T-helper 17 cell (primary cell): ENCODE measurements at regions not wholly inside any gene's neighbourhood (a gene's known extent, or its start where the extent isn't known, plus 50 kb on each side); places are given as distances from the start of the nearest gene placed in this dataset.
"Not testable (repeated sequence)": the region's sequence is repeated elsewhere in the genome, so short reads cannot be mapped to it uniquely, and the experiment has no call there.

Experiments used
- ATAC-seq: fragments of 150-1000 bp; cut with Tn5 transposase; 2 replicates; pipeline ENCODE4 v1.10.0; 2021; ENCODE audit warnings: mild to moderate bottlenecking, moderate library complexity
- DNase-seq, 3 donors: peaks; one replicate each; pipeline versions ENCODE4 v3.0.0 to v3.0.0-alpha.2; 2020 to 2021
- H3K9me3 ChIP-seq: one replicate; pipeline ENCODE4 v1.7.0; 2013; ENCODE audit warnings: low read length, mild to moderate bottlenecking; ENCODE audit not compliant: control insufficient read depth, poor library complexity, severe bottlenecking
- H3K27ac Mint-ChIP-seq: one replicate; pipeline ENCODE4 v1.8.0; 2022; ENCODE audit warnings: mild to moderate bottlenecking, moderate library complexity, mixed read lengths
- H3K27me3 Mint-ChIP-seq: one replicate; pipeline ENCODE4 v1.8.0; 2022; ENCODE audit warnings: mixed read lengths
- H3K36me3 Mint-ChIP-seq: one replicate; pipeline ENCODE4 v1.8.0; 2022; ENCODE audit warnings: low read depth, mixed read lengths
- H3K4me1 Mint-ChIP-seq: one replicate; pipeline ENCODE4 v1.8.0; 2022; ENCODE audit warnings: mild to moderate bottlenecking, mixed read lengths
- H3K4me3 Mint-ChIP-seq: one replicate; pipeline ENCODE4 v1.8.0; 2022; ENCODE audit warnings: mild to moderate bottlenecking, moderate library complexity, mixed read lengths

DNA sequence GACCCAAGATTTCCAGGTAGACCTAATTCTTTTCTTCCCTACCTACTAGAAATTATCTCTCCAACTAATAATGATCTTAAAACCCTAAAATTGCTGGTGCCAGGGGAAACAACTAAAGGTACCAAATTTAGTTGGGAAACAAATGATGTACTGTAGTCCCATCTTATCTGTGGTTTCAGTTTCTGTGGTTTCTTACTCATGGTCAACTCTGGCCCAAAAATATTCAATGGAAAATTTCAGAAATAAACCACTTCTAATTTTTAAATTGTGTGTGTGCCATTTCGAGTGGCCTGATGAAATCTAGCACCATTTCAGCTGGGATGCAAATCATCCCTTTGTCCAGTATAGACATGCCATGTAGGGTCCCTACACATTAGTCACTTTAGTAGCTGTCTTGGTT lies 475.2 kb upstream of the EPHA7 start:
- H3K9me3 ChIP-seq = no peaks in the 10 kb centered on the region
- Mint-ChIP-seq H3K27me3 (no peaks in the 10 kb centered on the region), H3K4me3 (no peak overlapping the region), H3K36me3 (no peaks in the 10 kb centered on the region), H3K27ac (no peak overlapping the region), H3K4me1 (no peaks in the 10 kb centered on the region)
- no peak for DNase-seq
- no peak for ATAC-seq

DNA sequence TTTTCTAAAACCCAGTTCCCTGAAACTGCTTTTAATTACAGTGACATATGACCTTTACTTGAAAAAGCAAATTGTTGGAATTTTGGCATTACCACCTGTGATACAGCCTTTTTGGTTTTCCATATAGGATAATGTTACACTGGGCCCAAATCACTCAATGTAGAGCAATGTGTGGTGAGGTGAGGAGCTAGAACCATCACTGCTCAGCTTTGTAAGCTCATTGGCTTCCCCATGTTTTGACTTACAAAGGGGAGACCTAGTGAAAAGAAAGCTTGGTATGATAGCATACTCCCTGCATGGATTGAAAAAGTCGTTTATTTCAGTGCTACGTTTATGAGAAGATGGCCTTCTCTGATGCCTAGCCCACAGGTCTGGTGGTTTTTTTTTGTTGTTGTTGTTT lies 470.4 kb upstream of the EPHA7 start:
- DNase-seq (no peak), ATAC-seq (no peak)
- no peaks in the 10 kb centered on the region for H3K36me3 Mint-ChIP-seq
- no peaks in the 10 kb centered on the region for H3K27me3 Mint-ChIP-seq
- H3K4me3 Mint-ChIP-seq = no peak overlapping the region
- no peaks in the 10 kb centered on the region for H3K4me1 Mint-ChIP-seq
- H3K9me3 ChIP-seq = no peaks in the 10 kb centered on the region
- H3K27ac Mint-ChIP-seq = no peak overlapping the region

DNA sequence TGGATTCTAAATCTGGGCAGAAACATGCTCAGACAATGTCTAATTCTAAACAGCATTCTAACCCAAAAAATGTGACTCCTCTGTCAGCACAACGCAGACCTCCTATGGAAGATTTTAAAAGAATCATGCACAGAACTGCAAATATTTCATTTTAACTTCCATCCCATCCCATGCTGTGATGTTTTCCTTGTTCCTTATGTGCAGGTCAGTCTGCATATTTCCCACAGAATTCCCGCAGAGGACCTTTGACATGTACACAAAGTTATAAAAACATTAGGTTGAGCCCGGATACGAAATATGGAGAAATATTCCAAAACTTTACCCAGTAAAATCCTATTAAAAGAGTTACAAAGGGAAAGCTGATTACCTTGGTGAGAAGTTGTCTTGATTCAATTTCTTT lies 467.1 kb upstream of the EPHA7 start:
- Mint-ChIP-seq H3K36me3 (no peaks in the 10 kb centered on the region), H3K4me1 (no peaks in the 10 kb centered on the region), H3K27ac (no peak overlapping the region), H3K4me3 (no peak overlapping the region), H3K27me3 (no peaks in the 10 kb centered on the region)
- ATAC-seq (no peak), DNase-seq (no peak)
- H3K9me3 ChIP-seq = no peaks in the 10 kb centered on the region

DNA sequence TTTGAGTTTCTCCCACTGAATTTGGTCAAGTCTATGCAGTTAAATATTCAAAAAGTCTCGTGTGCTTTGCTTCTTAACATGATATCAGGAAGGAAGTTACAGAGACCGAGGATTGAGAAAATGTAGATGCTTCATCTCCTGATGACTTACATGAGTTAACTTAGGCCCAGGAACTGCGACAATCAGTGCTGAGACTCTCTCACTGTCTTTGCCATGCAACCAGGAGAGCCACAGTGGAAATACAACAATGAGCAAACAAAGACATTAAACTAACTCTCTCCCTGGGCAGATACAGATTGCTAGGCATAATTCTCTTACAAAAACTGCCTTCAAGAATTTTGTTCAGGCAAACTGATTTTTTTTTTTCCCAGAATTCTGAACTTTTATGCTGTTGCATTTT lies 440.6 kb upstream of the EPHA7 start:
- Mint-ChIP-seq H3K4me3 (no peak overlapping the region), H3K27me3 (no peaks in the 10 kb centered on the region), H3K36me3 (no peaks in the 10 kb centered on the region), H3K27ac (no peak overlapping the region), H3K4me1 (no peaks in the 10 kb centered on the region)
- ATAC-seq = no peak
- no peaks in the 10 kb centered on the region for H3K9me3 ChIP-seq
- no peak for DNase-seq

DNA sequence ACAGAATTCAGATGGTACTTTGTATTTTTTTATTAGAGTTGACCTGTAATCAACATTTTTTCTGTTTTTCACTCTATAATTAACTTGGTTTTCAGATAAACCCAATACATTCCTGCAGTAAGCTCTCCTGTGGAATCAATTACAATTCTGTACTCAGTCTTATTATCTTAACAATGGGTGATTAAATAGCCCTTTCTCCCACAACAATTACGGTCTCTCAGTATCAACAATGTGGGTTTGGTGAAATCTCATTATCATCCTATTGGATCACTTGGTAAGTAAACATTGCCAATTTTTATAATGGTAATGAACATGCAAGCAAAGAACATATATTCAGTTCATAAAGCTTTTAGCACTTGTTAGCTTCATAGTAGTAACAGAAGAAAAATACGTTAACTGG lies 438.9 kb upstream of the EPHA7 start:
- no peaks in the 10 kb centered on the region for H3K9me3 ChIP-seq
- no peaks in the 10 kb centered on the region for H3K27me3 Mint-ChIP-seq
- H3K36me3 Mint-ChIP-seq = no peaks in the 10 kb centered on the region
- no peaks in the 10 kb centered on the region for H3K4me1 Mint-ChIP-seq
- ATAC-seq = no peak
- no peak for DNase-seq
- H3K27ac Mint-ChIP-seq = no peak overlapping the region
- no peak overlapping the region for H3K4me3 Mint-ChIP-seq

DNA sequence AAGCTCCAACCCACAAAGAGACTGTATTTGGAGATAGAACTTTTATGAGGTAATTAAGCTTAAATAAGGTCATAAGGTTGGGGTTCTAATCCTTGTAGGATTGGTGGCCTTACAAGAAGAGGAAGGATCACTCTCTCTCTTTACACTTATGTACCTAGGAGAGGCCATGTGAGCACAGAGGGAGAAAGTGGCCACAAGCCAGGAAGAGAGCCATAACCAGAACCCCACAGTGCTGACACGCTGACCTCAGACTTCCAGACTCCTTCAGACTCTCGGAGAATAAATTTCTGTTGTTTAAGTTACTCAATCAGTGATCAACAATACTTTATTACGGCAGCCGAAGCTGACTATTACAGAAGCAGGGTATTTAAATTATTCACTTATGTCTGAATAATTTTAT lies 430.5 kb upstream of the EPHA7 start:
- no peak overlapping the region for H3K4me3 Mint-ChIP-seq
- H3K9me3 ChIP-seq = no peaks in the 10 kb centered on the region
- no peak overlapping the region for H3K27ac Mint-ChIP-seq
- no peaks in the 10 kb centered on the region for H3K27me3 Mint-ChIP-seq
- no peaks in the 10 kb centered on the region for H3K4me1 Mint-ChIP-seq
- ATAC-seq (no peak), DNase-seq (no peak)
- H3K36me3 Mint-ChIP-seq = no peaks in the 10 kb centered on the region

DNA sequence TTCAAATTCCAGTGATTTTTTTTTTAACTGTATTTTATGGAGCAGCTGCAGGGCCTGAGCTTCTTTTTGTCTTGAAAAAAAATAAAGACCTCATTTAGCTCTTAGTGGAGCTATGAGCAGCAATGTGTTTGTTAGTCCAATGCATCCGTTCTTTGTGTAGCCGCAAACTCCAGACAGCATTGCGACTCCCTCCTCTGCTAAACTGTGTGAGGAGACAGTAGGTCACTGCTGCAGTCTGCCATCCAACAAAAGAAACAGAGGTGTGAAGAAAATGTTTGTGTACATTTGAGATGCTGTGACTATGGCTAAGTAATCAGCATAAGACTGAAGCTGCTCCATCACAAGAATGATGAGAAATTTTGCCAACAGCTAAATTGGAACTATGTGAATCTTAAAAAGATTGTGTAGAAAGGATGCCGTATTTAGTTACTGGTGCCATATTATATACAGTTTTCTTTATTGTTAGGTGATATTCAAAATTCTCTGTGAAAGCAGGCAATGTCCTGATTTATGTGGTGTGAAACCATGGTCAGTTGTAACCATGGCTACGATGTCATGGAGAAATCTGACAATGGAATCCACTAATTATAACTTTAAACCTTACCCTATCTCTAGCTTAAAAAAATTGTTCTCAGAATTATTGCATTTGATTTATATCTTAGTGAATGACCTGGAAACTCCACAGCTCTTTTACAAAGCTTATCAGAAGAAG lies 428.8 kb upstream of the EPHA7 start:
- ATAC-seq (no peak), DNase-seq (no peak)
- H3K36me3 Mint-ChIP-seq = no peaks in the 10 kb centered on the region
- H3K9me3 ChIP-seq = no peaks in the 10 kb centered on the region
- H3K27me3 Mint-ChIP-seq = no peaks in the 10 kb centered on the region
- H3K27ac Mint-ChIP-seq = no peak overlapping the region
- H3K4me1 Mint-ChIP-seq = no peaks in the 10 kb centered on the region
- no peak overlapping the region for H3K4me3 Mint-ChIP-seq

DNA sequence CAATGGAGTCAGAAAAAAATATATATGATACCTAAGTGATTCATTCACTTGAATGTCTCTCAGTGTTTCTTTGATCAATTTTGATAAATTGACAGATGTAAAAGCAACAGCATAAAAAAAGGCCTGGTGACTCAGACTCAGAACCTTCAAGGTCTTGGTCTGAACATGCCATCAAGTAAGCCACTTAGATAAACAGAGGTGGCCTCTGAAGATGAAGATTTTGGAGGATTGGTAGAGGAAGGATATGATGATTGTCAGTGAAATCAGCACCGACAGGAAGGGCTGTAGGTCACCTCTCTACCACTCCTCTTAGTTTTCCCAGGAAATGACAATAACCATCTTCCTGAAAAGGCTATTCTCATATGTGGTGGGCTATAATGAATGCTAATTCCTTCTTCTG lies 422.8 kb upstream of the EPHA7 start:
- H3K4me1 Mint-ChIP-seq = no peaks in the 10 kb centered on the region
- H3K9me3 ChIP-seq = no peaks in the 10 kb centered on the region
- DNase-seq (no peak), ATAC-seq (no peak)
- no peaks in the 10 kb centered on the region for H3K27me3 Mint-ChIP-seq
- no peak overlapping the region for H3K4me3 Mint-ChIP-seq
- H3K27ac Mint-ChIP-seq = no peak overlapping the region
- H3K36me3 Mint-ChIP-seq = no peaks in the 10 kb centered on the region

DNA sequence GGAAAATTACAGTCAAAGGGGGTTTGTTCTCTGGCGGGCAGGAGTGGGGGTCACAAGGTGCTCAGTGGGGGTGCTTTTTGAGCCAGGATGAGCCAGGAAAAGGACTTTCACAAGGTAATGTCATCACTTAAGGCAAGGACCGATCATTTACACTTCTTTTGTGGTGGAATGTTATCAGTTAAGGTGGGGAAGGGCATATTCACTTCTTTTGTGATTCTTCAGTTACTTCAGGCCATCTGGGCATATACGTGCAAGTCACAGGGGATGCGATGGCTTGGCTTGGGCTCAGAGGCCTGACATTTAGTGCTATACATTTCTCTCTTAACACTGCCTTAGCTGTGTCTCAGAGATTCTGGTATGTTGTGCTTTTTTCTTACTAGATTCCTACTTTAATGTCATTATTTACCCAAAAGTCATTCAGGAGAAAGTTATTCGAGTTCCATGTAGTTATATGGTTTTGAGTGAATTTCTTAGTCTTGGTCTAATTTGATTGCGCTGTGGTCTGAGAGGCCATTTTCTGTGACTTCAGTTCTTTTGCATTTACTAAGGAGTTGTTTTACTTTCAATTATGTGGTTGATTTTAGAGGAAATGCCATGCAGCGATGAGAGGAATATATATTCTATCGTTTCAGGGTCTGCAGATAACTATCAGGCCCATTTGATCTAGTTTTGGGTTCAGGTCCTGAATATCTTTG lies 416.2 kb upstream of the EPHA7 start:
- H3K27me3 Mint-ChIP-seq, ATAC-seq, H3K9me3 ChIP-seq, H3K4me1 Mint-ChIP-seq, H3K36me3 Mint-ChIP-seq, H3K27ac Mint-ChIP-seq, H3K4me3 Mint-ChIP-seq, DNase-seq: not testable (repeated sequence)

DNA sequence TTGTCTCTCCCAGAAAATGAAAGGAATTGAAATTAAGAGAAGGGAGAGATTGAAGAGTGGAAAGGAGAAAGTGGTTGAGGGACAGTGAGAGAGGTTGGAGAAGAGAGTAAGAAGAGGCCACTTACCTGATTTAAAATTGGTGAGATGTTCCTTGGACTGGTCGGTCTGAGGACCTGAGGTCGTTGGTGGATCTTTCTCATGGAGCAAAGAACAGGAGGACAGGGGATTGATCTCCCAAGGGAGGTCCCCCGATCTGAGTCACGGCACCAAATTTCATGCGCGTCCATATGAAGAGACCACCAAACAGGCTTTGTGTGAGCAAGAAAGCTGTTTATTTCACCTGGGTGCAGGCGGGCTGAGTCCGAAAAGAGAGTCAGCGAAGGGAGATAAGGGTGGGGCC lies 415.7 kb upstream of the EPHA7 start:
- H3K4me3 Mint-ChIP-seq, ATAC-seq, H3K27me3 Mint-ChIP-seq, H3K9me3 ChIP-seq, H3K36me3 Mint-ChIP-seq, H3K27ac Mint-ChIP-seq, H3K4me1 Mint-ChIP-seq, DNase-seq: not testable (repeated sequence)

DNA sequence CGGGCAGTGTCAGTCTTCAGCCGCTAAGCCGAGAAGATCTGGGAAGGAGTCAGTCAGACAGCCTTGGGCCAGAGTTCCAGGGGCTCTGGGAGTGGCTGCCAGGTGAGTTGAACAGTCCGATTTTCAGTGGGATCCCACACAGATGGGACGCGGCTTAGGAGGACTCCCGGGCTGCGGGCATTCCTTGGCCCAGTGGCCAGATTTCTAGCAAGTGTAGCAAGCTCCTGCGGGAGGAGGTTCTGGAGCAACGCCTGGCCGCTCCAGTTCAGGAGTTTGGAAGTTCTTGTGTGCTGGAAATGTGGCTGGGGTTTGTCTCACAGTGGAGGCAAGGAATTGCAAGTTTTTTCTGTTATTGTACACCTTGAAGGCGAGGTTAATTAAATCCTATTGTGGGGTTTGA lies 414.0 kb upstream of the EPHA7 start:
- H3K4me3 Mint-ChIP-seq, H3K4me1 Mint-ChIP-seq, H3K36me3 Mint-ChIP-seq, ATAC-seq, DNase-seq, H3K27ac Mint-ChIP-seq, H3K27me3 Mint-ChIP-seq, H3K9me3 ChIP-seq: not testable (repeated sequence)

DNA sequence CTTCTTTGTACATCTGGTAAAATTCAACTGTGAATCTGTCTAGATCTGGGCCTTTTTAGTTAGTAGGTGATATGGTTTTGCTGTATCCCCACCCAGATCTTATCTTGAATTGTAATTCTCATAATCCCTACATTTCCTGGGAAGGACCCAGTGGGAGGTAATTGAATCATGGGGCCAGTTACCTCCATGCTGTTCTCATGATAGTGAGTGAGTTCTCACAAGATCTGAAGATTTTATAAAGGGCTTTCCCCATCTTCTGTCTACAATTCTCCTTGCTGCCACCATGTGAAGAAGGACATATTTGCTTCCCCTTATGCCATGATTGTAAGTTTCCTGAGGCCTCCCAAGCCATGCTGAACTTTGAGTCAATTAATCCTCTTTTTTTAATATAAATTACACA lies 410.4 kb upstream of the EPHA7 start:
- H3K36me3 Mint-ChIP-seq = not testable (repeated sequence)

DNA sequence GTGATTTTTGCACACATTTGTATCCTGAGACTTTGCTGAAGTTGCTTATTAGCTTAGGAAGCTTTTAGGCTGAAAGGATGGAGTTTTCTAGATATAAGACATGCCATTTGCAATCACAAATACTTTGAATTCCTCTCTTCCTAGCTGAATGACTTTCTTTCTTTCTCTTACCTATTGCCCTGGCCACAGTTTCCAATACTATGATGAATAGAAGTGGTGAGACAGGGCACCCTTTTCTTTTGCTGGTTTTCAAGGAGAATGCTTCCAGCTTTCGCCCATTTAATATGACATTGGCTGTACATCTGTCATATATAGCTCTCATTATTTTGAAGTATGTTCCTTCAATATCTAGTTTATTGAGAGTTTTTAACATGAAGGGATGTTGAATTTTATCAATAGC lies 409.6 kb upstream of the EPHA7 start:
- DNase-seq = no peak
- ATAC-seq = no peak
- Mint-ChIP-seq H3K4me3 (no peak overlapping the region), H3K27ac (no peak overlapping the region), H3K36me3 (no peaks in the 10 kb centered on the region), H3K4me1 (no peaks in the 10 kb centered on the region), H3K27me3 (no peaks in the 10 kb centered on the region)
- H3K9me3 ChIP-seq = no peaks in the 10 kb centered on the region

More for the DNA sequence above, 410.4 kb upstream of the EPHA7 start:
- H3K9me3 ChIP-seq, DNase-seq, H3K4me1 Mint-ChIP-seq, H3K27me3 Mint-ChIP-seq, H3K27ac Mint-ChIP-seq, H3K4me3 Mint-ChIP-seq, ATAC-seq: not testable (repeated sequence)

DNA sequence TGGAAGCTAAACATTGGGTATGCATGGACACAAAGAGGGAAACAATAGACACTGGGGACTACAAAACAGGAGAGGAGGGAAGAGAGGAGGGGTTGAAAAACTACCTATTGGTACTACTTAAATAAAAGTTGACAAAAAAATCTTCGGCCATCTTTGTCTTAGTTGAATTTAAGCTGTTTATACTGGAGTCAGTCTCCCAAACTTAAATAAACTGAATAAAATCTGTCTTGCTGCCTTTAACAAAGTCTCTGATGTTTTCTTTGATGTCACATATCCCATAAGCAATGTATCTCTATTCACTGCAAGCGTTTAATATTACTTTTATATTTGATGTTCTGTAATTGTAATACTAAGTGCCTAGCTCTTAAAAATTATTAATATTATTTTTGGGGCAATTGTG lies 409.2 kb upstream of the EPHA7 start:
- ATAC-seq = no peak
- DNase-seq = no peak
- no peaks in the 10 kb centered on the region for H3K9me3 ChIP-seq
- H3K4me3 Mint-ChIP-seq = no peak overlapping the region
- H3K27ac Mint-ChIP-seq = no peak overlapping the region
- no peaks in the 10 kb centered on the region for H3K27me3 Mint-ChIP-seq
- no peaks in the 10 kb centered on the region for H3K4me1 Mint-ChIP-seq
- no peaks in the 10 kb centered on the region for H3K36me3 Mint-ChIP-seq
